ENCODE measurements at regions not wholly inside any gene's neighbourhood (a gene's known extent, or its start where the extent isn't known, plus 50 kb on each side); places are given as distances from the start of the nearest gene placed in this dataset.

DNA sequence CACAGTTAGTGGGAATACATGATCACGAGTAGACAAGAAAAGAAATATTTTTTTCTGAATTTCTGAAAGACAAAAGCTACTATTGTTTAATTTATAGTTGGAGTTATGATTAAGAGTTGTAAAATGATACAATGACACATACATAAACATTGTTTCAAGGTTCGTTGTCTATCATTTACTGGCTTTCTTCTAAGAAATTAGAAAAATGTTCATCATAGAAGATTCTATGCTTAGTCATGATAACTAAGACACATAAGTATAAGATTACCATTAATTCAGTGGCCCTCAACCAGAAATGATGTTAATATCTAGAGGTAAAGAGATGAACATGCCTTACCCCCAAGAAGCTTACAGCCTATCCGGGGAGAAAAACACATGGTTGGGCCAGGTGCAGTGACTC is 1832.8 kb upstream of the PRR20A start:
- TF ChIP-seq, protein P1, sequence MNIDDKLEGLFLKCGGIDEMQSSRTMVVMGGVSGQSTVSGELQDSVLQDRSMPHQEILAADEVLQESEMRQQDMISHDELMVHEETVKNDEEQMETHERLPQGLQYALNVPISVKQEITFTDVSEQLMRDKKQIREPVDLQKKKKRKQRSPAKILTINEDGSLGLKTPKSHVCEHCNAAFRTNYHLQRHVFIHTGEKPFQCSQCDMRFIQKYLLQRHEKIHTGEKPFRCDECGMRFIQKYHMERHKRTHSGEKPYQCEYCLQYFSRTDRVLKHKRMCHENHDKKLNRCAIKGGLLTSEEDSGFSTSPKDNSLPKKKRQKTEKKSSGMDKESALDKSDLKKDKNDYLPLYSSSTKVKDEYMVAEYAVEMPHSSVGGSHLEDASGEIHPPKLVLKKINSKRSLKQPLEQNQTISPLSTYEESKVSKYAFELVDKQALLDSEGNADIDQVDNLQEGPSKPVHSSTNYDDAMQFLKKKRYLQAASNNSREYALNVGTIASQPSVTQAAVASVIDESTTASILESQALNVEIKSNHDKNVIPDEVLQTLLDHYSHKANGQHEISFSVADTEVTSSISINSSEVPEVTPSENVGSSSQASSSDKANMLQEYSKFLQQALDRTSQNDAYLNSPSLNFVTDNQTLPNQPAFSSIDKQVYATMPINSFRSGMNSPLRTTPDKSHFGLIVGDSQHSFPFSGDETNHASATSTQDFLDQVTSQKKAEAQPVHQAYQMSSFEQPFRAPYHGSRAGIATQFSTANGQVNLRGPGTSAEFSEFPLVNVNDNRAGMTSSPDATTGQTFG (tag by site-specific recombination; IDR thresholded peaks at IDR 0.05; ENCODE audit: borderline replicate concordance): no peak
- no peak for TF ChIP-seq ZNF423 (tag by site-specific recombination; IDR thresholded peaks at IDR 0.05)
- TF ChIP-seq, protein P2, sequence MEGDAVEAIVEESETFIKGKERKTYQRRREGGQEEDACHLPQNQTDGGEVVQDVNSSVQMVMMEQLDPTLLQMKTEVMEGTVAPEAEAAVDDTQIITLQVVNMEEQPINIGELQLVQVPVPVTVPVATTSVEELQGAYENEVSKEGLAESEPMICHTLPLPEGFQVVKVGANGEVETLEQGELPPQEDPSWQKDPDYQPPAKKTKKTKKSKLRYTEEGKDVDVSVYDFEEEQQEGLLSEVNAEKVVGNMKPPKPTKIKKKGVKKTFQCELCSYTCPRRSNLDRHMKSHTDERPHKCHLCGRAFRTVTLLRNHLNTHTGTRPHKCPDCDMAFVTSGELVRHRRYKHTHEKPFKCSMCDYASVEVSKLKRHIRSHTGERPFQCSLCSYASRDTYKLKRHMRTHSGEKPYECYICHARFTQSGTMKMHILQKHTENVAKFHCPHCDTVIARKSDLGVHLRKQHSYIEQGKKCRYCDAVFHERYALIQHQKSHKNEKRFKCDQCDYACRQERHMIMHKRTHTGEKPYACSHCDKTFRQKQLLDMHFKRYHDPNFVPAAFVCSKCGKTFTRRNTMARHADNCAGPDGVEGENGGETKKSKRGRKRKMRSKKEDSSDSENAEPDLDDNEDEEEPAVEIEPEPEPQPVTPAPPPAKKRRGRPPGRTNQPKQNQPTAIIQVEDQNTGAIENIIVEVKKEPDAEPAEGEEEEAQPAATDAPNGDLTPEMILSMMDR (tag by site-specific recombination; IDR thresholded peaks at IDR 0.05): no peak
- TF ChIP-seq, protein P3, sequence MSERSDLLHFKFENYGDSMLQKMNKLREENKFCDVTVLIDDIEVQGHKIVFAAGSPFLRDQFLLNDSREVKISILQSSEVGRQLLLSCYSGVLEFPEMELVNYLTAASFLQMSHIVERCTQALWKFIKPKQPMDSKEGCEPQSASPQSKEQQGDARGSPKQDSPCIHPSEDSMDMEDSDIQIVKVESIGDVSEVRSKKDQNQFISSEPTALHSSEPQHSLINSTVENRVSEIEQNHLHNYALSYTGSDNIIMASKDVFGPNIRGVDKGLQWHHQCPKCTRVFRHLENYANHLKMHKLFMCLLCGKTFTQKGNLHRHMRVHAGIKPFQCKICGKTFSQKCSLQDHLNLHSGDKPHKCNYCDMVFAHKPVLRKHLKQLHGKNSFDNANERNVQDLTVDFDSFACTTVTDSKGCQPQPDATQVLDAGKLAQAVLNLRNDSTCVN (tag by site-specific recombination; optimal IDR thresholded peaks at IDR 0.05): no peak
- no peak for TF ChIP-seq EGR2 (tag by site-specific recombination; IDR thresholded peaks at IDR 0.05; ENCODE audit: low read depth)
- no peak for TF ChIP-seq ZNF292 (tag by site-specific recombination; IDR thresholded peaks at IDR 0.05; ENCODE audit: borderline replicate concordance, low read depth)
- no peak for TF ChIP-seq ZNF121 (tag by site-specific recombination; IDR thresholded peaks at IDR 0.05)
- TF ChIP-seq ZBTB1 (tag by site-specific recombination; IDR thresholded peaks at IDR 0.05): no peak
- no peak for TF ChIP-seq ZNF16 (tag by site-specific recombination; IDR thresholded peaks at IDR 0.05; ENCODE audit: low read depth)
